Bronchial epithelial cell (primary cell): ENCODE measurements at regions not wholly inside any gene's neighbourhood (a gene's known extent, or its start where the extent isn't known, plus 50 kb on each side); places are given as distances from the start of the nearest gene placed in this dataset.

ENCODE experiments used
- DNase-seq: peaks from one replicate; pipeline ENCODE4 v3.0.0-alpha.2; 2010; ENCODE audit warnings: low read depth
- FAIRE-seq: peaks from 2 replicates; lab custom pipeline; 2011; peaks lifted over from hg19 to GRCh38; lab: Jason Lieb, UNC
- H3K27me3 ChIP-seq: 2 replicates; pipeline ENCODE4 v1.5.1; 2011; ENCODE audit warnings: low read length; ENCODE audit not compliant: control insufficient read depth, insufficient read depth
- H3K36me3 ChIP-seq: 2 replicates; pipeline ENCODE4 v1.5.1; 2011; ENCODE audit warnings: low read length; ENCODE audit not compliant: control insufficient read depth, insufficient read depth
- H3K4me3 ChIP-seq: 2 replicates; pipeline ENCODE4 v1.5.1; 2011; ENCODE audit warnings: mild to moderate bottlenecking, low read depth, low read length, control low read depth
- CTCF ChIP-seq: IDR thresholded peaks from 2 replicates; pipeline ENCODE4 v1.5.1; 2011; ENCODE audit warnings: mild to moderate bottlenecking, moderate library complexity, low read length, control low read depth, inconsistent platforms; ENCODE audit not compliant: insufficient read depth, severe bottlenecking

GRCh38 chr6:91243436-91243835, 656.6 kb upstream of the MAP3K7 start:
- Histone ChIP-seq H3K4me3 (no peak overlapping the region), H3K36me3 (no peaks in the 10 kb centered on the region), H3K27me3 (no peaks in the 10 kb centered on the region)
- no peak for TF ChIP-seq CTCF
- FAIRE-seq (no peak), DNase-seq (no peak)

GRCh38 chr6:91242614-91242949, 655.7 kb upstream of the MAP3K7 start:
- no peaks in the 10 kb centered on the region for H3K36me3 ChIP-seq
- no peak overlapping the region for H3K4me3 ChIP-seq
- FAIRE-seq (no peak), DNase-seq (no peak)
- no peaks in the 10 kb centered on the region for H3K27me3 ChIP-seq
- no peak for TF ChIP-seq CTCF

GRCh38 chr6:91241946-91242613, 655.2 kb upstream of the MAP3K7 start:
- DNase-seq (no peak), FAIRE-seq (no peak)
- no peak for TF ChIP-seq CTCF
- Histone ChIP-seq H3K36me3 (no peaks in the 10 kb centered on the region), H3K4me3 (no peak overlapping the region), H3K27me3 (no peaks in the 10 kb centered on the region)

- FAIRE-seq (no peak), DNase-seq (no peak)
- TF ChIP-seq CTCF = no peak
- Histone ChIP-seq H3K4me3 (no peak overlapping the region), H3K27me3 (no peaks in the 10 kb centered on the region), H3K36me3 (no peaks in the 10 kb centered on the region)
Observed at GRCh38 chr6:91240878-91241603, 654.2 kb upstream of the MAP3K7 start.

GRCh38 chr6:91221072-91221720, 634.3 kb upstream of the MAP3K7 start:
- Histone ChIP-seq H3K36me3 (no peaks in the 10 kb centered on the region), H3K27me3 (no peaks in the 10 kb centered on the region), H3K4me3 (no peak overlapping the region)
- no peak for FAIRE-seq
- no peak for TF ChIP-seq CTCF
- DNase-seq = no peak
